GM21528 (cell line): ENCODE measurements at regions not wholly inside any gene's neighbourhood (a gene's known extent, or its start where the extent isn't known, plus 50 kb on each side); places are given as distances from the start of the nearest gene placed in this dataset.
"Not testable (repeated sequence)": the region's sequence is repeated elsewhere in the genome, so short reads cannot be mapped to it uniquely, and the experiment has no call there.

Source experiments
- ATAC-seq: cut with Tn5 transposase; IDR thresholded peaks from one replicate; pipeline ENCODE4 v1.9.1; 2021; ENCODE audit warnings: mild to moderate bottlenecking, moderate library complexity; ENCODE audit not compliant: unreplicated experiment, low FRiP score

- no peak for ATAC-seq
Observed at GRCh38 chr3:150249779-150250470, 158.2 kb upstream of the TSC22D2 start.

GRCh38 chr3:150248888-150249681, 159.0 kb upstream of the TSC22D2 start:
- no peak for ATAC-seq

DNA sequence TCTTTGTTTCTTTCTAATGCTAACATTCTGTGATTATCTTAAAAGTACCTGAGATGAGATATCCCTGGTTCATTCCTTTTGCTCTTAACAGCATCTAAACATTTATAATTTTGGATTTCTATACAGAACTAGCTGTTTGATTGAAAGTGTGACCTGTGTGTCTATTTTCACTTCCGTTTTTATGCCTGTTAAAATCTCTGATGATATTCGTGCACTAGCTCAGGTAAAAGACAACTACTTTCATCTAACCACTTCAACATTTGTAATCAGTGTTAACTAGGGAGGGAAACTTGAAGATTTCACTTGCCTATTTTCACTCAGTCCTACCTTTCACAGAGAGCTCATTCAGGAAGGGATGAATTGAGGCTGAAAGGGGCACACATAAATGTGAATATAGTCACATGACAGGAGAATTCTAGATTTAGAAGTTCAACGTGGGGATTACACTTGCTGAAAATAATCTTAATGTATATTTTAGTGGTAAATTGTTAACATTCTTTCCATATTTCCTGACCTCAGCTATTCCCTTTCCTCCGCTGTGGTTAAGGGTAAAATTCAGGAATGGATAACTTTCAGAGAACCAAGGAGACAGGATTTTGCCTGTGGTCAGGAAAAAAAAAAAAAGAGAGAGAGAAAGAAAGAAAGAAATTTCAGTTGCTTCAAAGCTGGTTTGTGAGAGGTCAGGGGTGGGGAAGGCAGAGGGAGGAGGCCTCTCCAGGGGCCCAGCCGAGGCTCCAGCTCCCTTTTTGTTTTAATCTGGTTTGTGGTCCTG, 159.8 kb upstream of the TSC22D2 start:
- no peak for ATAC-seq

- no peak for ATAC-seq
Observed at GRCh38 chr3:150247441-150247840, 160.7 kb upstream of the TSC22D2 start.

GRCh38 chr3:150243466-150243865, 164.6 kb upstream of the TSC22D2 start:
- ATAC-seq: no peak

DNA sequence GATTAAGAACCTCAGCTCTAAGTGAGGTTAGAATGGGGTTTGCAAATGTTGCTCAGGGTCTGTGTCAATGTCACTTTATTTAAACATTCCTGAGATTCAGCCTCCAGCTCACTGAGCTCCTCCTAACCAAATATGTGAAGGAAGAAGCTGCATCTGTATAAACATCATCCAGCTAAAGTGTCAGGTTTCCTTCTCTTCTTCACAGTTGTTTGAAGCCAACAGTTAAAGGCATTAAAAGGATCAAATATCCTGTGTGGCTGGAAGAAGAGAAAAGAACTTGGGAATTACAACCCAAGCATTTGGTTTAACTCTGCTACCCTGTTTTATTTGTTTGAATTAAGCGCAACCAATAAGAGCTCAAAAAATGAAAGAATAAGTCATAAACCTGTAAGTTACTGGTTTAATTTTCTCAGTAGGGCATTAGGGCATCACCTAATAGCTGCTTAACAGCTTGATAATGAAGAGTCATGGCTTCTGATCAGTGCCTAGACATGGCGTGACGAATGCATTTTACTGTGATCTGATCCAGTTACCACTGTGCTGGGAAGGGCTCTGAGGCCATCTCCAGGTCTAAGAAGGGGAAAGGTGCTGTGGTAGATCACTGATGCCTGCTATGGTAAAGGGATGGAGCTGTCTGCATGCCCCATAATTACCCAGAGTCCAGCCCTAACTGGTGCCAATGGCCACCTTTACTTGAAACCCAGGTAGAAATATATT, 165.7 kb upstream of the TSC22D2 start:
- ATAC-seq: no peak

GRCh38 chr3:150240891-150241290, 167.2 kb upstream of the TSC22D2 start:
- ATAC-seq: no peak

- no peak for ATAC-seq
Observed at GRCh38 chr3:150239766-150240165, 168.3 kb upstream of the TSC22D2 start.

- no peak for ATAC-seq
Observed at GRCh38 chr3:150238995-150239619, 169.0 kb upstream of the TSC22D2 start.

DNA sequence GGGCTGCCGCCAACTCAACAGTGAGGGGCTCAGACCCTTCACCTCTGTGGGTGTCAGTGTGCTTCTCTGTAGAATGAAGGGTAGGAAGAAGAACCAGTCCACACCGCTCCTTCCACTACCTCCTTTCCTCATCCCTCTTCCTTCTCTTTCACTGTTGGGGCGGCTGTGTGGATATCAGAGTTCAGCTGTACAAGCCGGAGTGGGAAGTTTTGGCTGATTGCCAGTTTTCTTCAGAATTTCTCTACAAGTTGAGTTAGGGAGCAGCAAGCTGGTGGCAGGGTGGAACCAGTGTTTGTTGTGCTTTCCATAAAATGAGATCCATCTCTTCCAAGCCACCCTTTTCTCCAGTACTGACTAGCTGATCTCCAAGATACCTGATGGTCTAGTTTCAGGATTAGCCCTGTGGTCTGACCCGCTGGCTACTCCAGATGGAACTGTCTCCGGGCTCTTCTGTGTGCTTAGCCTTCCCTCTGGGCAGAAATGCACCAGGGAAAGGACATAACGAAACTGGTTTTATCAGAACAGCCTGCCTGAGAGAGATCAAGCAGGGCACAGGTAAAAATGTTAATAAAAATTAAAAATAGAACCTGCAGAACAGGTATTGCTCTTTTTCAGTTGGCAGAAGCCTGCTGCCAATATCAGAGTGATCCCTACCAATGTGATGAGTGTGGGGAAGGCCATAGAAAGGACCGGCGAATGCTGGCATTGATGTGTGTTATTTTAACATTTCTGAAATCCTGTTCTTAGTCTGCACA, 169.9 kb upstream of the TSC22D2 start:
- no peak for ATAC-seq

- no peak for ATAC-seq
Observed at GRCh38 chr3:150237490-150237889, 170.6 kb upstream of the TSC22D2 start.

DNA sequence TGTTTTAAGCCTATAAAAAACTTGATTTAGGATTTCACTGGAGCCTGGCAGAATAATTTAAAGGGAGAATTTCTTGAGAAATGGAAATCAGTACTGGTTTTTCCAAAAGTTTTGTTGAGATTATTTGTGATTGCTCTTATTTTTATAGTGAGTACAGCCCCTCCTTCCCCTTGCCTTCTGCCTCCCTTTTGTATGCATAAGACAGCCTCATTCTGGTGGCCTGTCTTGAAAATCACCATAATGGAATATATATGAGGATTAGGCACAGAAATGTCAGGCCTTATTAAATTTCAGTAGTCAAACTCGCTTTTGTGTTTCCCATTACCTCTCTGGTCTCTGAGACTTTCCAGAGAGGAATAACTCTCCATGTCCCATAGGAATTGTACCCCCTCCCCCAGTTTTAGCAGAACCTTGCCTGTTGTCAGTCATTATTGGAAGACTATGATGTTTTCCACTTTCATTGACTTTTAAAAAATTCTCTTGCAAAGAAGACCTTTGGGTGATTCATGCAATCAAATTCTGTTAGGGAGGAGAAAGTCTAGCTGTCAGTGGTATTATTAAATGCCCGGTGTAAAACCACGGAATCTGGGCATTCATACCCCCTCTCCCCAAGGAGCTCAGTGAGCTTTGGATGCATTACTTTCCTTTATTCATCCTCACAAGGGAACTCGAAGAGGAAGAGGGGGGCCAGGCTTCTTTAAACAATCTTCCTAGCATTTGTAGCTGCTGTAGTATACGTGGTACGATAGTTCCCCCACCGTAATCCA, 171.6 kb upstream of the TSC22D2 start:
- no peak for ATAC-seq

DNA sequence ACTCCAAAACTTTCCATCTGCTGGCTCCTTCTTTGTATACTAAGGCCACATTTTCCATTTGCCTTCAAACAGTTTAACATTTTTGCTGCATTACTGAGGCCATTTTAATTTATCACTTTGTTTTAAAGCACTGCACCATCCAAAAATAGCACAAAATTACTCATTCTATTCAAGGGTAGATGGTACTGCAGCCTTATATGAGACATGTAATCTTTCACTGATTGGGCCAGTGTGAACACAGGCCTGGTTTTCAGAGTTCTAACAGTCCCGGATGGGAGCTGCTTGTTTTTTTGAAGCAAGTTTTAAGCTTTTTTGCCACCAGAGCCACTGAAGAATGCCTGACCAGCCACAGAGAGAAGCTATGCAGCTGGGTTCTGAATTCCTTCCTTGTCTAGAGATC, 172.3 kb upstream of the TSC22D2 start:
- no peak for ATAC-seq

- no peak for ATAC-seq
Observed at GRCh38 chr3:150232992-150233451, 175.1 kb upstream of the TSC22D2 start.

GRCh38 chr3:150230037-150230436, 178.1 kb upstream of the TSC22D2 start:
- ATAC-seq: no peak

DNA sequence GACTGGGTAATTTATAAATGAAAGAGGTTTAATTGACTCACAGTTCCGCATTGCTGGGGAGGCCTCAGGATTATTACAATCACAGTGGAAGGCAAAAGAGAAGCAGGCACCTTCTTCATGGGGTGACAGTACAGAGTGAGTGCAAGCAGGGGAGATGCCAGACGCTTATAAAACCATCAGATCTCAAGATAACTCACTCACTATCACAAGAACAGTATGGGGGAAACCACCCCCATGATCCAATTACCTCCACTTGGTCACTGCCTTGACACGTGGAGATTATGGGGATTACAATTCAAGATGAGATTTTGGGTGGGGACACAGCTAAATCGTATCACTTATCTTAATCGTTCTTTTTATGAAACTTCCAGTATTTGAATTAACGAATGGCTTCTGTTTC, 179.5 kb upstream of the TSC22D2 start:
- ATAC-seq: not testable (repeated sequence)

DNA sequence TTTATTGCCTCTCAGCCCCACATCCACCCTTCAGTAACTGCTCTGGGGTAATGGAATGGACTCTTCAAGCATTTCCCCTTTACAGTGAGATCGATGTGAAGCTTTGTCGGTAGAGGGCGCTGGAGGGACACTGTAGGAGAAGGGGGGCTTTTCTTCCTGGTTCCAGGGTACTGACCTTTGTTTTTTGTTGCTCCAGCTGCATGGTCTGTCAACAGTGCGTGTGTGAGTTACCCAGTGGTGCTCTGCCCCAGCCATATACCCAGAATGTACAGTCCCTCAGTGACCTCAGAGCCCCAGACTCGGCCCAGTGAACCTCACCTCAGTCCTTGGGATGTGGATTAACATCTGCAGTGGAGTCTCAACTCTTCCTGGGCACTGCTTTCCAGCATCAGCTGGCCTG, 180.3 kb upstream of the TSC22D2 start:
- ATAC-seq: no peak

- ATAC-seq: no peak
Observed at GRCh38 chr3:150225986-150226385, 182.1 kb upstream of the TSC22D2 start.

DNA sequence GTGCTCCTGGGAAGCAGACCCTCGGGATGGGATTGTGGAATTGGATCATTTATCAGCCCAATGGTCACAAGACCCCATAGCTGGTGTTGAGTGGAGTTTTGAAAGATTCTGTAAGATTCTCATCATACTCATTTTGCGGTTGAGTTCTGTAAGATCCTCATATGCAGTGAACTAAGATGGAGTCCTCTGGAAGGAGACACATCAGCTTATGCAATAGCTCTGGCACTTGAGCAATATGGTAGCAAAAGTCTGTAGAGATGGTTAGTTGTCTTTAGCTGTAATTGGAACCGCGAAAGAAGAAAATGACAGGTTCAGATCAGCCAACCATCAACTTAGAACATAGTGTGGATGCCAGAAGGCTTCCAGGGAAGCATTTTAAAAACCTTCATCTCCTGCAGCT, 184.5 kb upstream of the TSC22D2 start:
- ATAC-seq: no peak
